HEK293 (cell line): ENCODE measurements at regions not wholly inside any gene's neighbourhood (a gene's known extent, or its start where the extent isn't known, plus 50 kb on each side); places are given as distances from the start of the nearest gene placed in this dataset.

Source experiments
- CTCF ChIP-seq: fragments of 450-650 bp; formaldehyde crosslinking; IDR thresholded peaks from 2 replicates; pipeline ENCODE4 v1.5.1; 2016; ENCODE audit warnings: missing biosample characterization, missing genetic modification characterization
- KLF16 ChIP-seq: fragments of 450-650 bp; formaldehyde crosslinking; IDR thresholded peaks from 2 replicates; pipeline ENCODE4 v1.5.1; 2017; ENCODE audit warnings: missing biosample characterization, missing genetic modification characterization
- MYNN ChIP-seq: fragments of 450-650 bp; formaldehyde crosslinking; IDR thresholded peaks from 2 replicates; pipeline ENCODE4 v1.5.1; 2016; ENCODE audit warnings: missing biosample characterization, missing genetic modification characterization, borderline replicate concordance
- REST ChIP-seq: fragments of 450-650 bp; formaldehyde crosslinking; IDR thresholded peaks from 2 replicates; pipeline ENCODE4 v1.5.1; 2016; ENCODE audit warnings: missing biosample characterization, missing genetic modification characterization
- ZBTB21 ChIP-seq: fragments of 450-650 bp; formaldehyde crosslinking; IDR thresholded peaks from 2 replicates; pipeline ENCODE4 v1.5.1; 2017; ENCODE audit warnings: missing biosample characterization, missing genetic modification characterization
- ZBTB44 ChIP-seq: fragments of 450-650 bp; IDR thresholded peaks from 2 replicates; pipeline ENCODE4 v1.5.1; 2018; ENCODE audit warnings: missing biosample characterization, mild to moderate bottlenecking, missing genetic modification characterization
- ZNF157 ChIP-seq: fragments of 450-650 bp; formaldehyde crosslinking; IDR thresholded peaks from 2 replicates; pipeline ENCODE4 v1.5.1; 2016; ENCODE audit warnings: missing biosample characterization, missing genetic modification characterization
- ZNF518A ChIP-seq: fragments of 450-650 bp; formaldehyde crosslinking; conservative IDR thresholded peaks from 2 replicates; pipeline ENCODE4 v1.5.1; 2016; ENCODE audit warnings: low read depth, missing biosample characterization, missing genetic modification characterization
- ZNF692 ChIP-seq: fragments of 450-650 bp; formaldehyde crosslinking; IDR thresholded peaks from 2 replicates; pipeline ENCODE4 v1.5.1; 2016; ENCODE audit warnings: missing biosample characterization, missing genetic modification characterization
- ZNF785 ChIP-seq: fragments of 450-650 bp; formaldehyde crosslinking; IDR thresholded peaks from 2 replicates; pipeline ENCODE4 v1.5.1; 2016; ENCODE audit warnings: missing biosample characterization, missing genetic modification characterization

DNA sequence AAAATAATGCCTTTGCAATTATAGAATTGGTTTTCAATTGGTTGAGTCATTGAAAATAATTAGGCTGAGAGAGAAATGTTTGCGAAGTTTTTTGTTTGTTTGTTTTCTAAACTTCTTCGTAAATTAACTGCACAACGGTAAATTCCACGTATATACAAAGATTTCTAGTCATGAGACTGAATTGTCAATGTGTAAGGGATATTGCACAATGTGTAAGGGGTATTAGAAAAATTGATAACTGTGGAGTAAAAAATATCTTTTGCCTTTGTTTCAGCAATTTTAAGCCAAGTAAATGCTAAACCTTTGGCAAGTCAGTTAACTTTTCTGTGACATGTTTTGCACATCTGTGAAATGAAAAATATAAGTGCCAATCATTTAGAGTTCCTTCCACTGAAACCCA is 606.0 kb downstream of the TMEM182 start:
- TF ChIP-seq CTCF (no peak), KLF16 (no peak), ZNF518A (no peak), ZNF157 (tag by site-specific recombination) (no peak), ZNF692 (tag by site-specific recombination) (no peak), MYNN (tag by site-specific recombination) (no peak), REST (tag by site-specific recombination) (no peak), ZBTB21 (tag by site-specific recombination) (no peak), ZNF785 (tag by site-specific recombination) (no peak), ZBTB44 (no peak)
